Type B pancreatic cell (in vitro differentiated cells): ENCODE measurements at regions not wholly inside any gene's neighbourhood (a gene's known extent, or its start where the extent isn't known, plus 50 kb on each side); places are given as distances from the start of the nearest gene placed in this dataset.

Experiments used
- DNase-seq: peaks from one replicate; pipeline ENCODE4 v3.0.0; 2021; ENCODE audit warnings: mixed read lengths; ENCODE audit not compliant: unreplicated experiment; ENCODE audit errors: extremely low spot score
- H3K27ac Mint-ChIP-seq: 2 replicates; pipeline ENCODE4 v1.8.0; 2021; ENCODE audit warnings: mild to moderate bottlenecking, mixed read lengths
- H3K27me3 Mint-ChIP-seq: 2 replicates; pipeline ENCODE4 v1.8.0; 2021; ENCODE audit warnings: mixed read lengths
- H3K36me3 Mint-ChIP-seq: 2 replicates; pipeline ENCODE4 v1.8.0; 2021; ENCODE audit warnings: mixed read lengths
- H3K4me1 Mint-ChIP-seq: one replicate; pipeline ENCODE4 v1.8.0; 2021; ENCODE audit warnings: mixed read lengths; ENCODE audit not compliant: unreplicated experiment
- H3K4me3 Mint-ChIP-seq: 2 replicates; pipeline ENCODE4 v1.8.0; 2021; ENCODE audit warnings: mild to moderate bottlenecking, mixed read lengths
- H3K9me3 Mint-ChIP-seq: 2 replicates; pipeline ENCODE4 v1.8.0; 2021; ENCODE audit warnings: mixed read lengths
- TF ChIP-seq, protein P1 (sequence below): fragments of 200-600 bp; sonication (generic); conservative IDR thresholded peaks from 2 replicates; pipeline ENCODE4 v1.5.0; 2021; ENCODE audit warnings: antibody characterized with exemption, mild to moderate bottlenecking

DNA sequence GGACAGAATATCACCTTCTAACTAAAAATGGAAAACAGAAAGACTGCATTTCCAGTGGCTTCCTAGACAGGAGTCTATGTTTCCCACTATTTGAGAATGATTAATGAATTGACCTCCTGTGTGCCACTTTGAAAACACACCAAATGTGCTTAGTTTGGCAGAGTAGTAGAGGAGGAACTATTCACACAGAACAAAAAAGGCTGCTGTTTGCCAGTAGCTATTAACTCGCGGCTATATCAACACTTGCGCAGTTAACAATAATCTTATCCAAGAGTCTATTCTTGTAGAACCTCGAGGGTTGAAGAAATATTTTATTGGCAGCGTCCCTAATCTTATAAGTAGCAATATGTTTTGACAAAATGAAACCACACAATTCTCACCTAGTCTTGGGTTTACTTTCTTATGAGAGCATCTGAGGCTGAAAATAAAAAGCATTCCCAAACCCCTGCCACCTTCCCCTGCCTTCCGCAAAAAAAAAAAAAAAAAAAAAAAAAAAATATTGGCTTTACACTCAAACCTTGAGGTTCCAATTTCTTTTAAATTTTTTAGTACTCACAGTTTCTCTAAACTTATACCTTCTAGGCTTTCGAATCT lies 127.3 kb upstream of the FLRT2 start:
- peaks cover 7% of the 10 kb centered on the region for H3K27me3 Mint-ChIP-seq
- H3K36me3 Mint-ChIP-seq, result no peaks in the 10 kb centered on the region
- peaks cover 5% of the 10 kb centered on the region for H3K9me3 Mint-ChIP-seq
- no peak for DNase-seq
- TF ChIP-seq, protein P1, sequence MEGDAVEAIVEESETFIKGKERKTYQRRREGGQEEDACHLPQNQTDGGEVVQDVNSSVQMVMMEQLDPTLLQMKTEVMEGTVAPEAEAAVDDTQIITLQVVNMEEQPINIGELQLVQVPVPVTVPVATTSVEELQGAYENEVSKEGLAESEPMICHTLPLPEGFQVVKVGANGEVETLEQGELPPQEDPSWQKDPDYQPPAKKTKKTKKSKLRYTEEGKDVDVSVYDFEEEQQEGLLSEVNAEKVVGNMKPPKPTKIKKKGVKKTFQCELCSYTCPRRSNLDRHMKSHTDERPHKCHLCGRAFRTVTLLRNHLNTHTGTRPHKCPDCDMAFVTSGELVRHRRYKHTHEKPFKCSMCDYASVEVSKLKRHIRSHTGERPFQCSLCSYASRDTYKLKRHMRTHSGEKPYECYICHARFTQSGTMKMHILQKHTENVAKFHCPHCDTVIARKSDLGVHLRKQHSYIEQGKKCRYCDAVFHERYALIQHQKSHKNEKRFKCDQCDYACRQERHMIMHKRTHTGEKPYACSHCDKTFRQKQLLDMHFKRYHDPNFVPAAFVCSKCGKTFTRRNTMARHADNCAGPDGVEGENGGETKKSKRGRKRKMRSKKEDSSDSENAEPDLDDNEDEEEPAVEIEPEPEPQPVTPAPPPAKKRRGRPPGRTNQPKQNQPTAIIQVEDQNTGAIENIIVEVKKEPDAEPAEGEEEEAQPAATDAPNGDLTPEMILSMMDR, result no peak
- no peak overlapping the region for H3K4me3 Mint-ChIP-seq
- H3K27ac Mint-ChIP-seq, result no peak overlapping the region
- peaks cover 17% of the 10 kb centered on the region for H3K4me1 Mint-ChIP-seq

DNA sequence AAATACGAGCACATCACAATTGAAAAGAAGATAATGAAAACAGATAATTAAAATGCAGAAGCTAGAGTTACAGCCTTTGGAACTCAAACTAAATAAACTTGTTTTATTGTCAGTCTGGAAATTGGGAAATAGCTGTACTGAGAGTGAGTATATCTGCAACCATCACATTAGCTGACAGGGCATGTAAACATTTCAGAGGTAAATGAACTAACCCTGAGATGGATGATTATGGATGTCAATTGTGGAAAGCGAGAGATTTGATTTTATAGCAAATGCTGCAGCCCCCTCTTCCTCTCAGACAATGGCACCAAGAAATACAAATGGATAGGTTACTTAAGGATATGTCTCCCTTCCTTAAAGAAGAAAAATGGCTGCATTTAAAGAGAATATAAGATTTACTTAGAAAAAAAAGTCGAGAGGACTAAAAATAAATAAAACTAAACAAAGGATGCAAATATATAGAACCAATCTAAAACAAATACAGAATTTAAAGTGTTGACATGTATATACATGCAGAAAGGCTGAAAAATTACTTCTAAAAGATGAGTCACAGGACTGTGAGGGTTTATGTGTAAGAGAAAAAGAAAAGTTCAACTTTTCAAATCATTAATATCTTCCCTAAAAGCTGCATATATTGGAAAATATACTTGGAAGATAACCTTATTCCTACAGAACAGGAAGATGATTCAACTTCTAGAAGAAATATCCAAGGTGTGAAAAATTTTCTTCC lies 120.3 kb upstream of the FLRT2 start:
- Mint-ChIP-seq H3K4me1 (no peaks in the 10 kb centered on the region), H3K9me3 (no peaks in the 10 kb centered on the region), H3K27ac (no peak overlapping the region), H3K27me3 (peaks cover 3% of the 10 kb centered on the region), H3K36me3 (no peaks in the 10 kb centered on the region), H3K4me3 (no peak overlapping the region)
- DNase-seq, result no peak
- TF ChIP-seq, protein P1, result no peak

DNA sequence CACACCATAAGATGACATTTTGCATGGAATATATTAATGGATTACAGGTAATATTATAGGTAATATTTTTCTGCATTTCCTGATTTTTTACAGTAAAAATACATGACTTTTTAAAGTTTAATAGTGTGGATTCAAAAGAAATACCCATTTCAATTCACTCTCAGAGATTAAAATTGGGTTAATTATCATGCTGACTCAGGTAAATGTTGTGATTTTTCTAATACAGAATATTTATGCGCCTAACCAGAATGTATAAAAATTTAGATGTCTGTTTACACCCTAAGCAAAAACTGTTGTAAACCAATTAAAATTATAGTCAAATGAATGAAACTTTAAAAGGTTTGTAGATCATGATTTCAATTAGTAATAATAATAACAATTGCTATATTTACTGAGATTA lies 117.2 kb upstream of the FLRT2 start:
- Mint-ChIP-seq H3K27me3 (no peaks in the 10 kb centered on the region), H3K4me1 (no peaks in the 10 kb centered on the region), H3K27ac (no peak overlapping the region), H3K36me3 (no peaks in the 10 kb centered on the region), H3K4me3 (no peak overlapping the region), H3K9me3 (no peaks in the 10 kb centered on the region)
- no peak for DNase-seq
- TF ChIP-seq, protein P1, result no peak

DNA sequence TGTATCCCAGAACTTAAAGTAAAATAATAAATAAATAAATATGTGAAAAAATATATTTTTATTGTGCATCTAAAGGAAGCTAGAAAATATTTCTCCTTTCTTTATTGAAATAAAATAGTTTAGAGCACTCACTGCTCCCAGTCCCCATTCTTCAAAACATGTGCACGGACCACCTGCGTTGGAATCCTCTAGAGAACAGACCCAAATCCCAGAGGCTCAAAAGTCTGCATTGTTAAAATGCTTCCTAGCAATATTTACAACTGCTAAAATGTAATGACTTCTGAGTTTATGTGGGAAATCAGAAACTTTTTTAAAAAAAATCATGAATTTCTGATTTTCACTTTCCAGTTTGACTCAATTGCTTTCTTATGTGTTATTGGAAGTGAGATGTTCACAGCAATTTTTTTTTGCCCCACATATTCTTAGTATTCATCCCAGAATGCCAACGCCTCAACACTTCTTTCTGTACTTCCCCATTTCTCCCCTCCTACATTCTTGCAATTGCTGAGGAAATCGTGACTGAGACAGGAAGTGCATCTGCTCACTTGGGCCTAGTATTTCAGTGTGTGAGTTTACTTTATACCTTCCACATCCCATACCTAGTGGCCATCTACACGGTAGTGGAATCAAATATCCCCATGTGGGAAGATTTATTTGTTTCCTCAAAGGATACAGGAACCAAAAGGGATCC lies 116.0 kb upstream of the FLRT2 start:
- H3K27me3 Mint-ChIP-seq, result no peaks in the 10 kb centered on the region
- H3K9me3 Mint-ChIP-seq, result no peaks in the 10 kb centered on the region
- H3K4me1 Mint-ChIP-seq, result no peaks in the 10 kb centered on the region
- TF ChIP-seq, protein P1, result no peak
- H3K4me3 Mint-ChIP-seq, result no peak overlapping the region
- H3K27ac Mint-ChIP-seq, result no peak overlapping the region
- no peak for DNase-seq
- H3K36me3 Mint-ChIP-seq, result no peaks in the 10 kb centered on the region

DNA sequence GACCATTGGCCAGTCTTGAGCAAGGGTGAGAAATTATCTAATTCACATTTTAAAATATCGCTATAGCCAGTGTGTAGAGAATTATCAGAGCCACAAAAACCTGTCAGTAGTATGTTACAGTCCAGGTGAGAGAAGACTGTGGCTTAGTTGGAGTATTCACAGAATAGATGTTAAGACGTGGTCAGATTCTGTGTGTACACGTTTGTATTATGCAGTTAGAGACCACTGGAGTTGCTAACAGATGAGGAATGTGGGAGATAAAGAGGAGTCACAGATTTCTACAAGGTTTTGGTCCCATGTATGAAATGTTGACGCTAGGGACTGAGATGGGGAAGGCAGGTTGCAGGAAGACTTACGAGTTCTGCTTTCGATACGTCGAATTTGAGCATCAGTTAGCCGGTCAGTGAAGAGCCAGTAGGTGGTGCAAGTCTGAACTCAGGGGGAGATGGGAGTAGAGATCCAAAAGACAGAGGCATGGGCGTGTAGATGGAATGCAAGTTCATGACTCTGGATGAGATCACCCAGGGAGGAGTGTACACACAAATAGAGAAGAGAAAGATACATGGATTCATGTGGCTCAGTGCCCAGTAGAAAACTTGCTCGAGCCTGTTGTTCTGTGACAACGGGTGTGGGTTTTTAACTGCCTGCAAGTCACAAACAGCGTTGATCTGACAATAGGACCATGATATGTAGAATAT lies 114.8 kb upstream of the FLRT2 start:
- peak overlapping the region; percentile 29 for H3K4me3 Mint-ChIP-seq
- H3K36me3 Mint-ChIP-seq, result no peaks in the 10 kb centered on the region
- no peaks in the 10 kb centered on the region for H3K27me3 Mint-ChIP-seq
- H3K27ac Mint-ChIP-seq, result peak overlapping the region; percentile 68
- DNase-seq, result no peak
- no peaks in the 10 kb centered on the region for H3K4me1 Mint-ChIP-seq
- TF ChIP-seq, protein P1, result no peak
- H3K9me3 Mint-ChIP-seq, result no peaks in the 10 kb centered on the region
